HG03439 (cell line): ENCODE measurements at regions not wholly inside any gene's neighbourhood (a gene's known extent, or its start where the extent isn't known, plus 50 kb on each side); places are given as distances from the start of the nearest gene placed in this dataset.
"Not testable (repeated sequence)": the region's sequence is repeated elsewhere in the genome, so short reads cannot be mapped to it uniquely, and the experiment has no call there.

Source experiments
- ATAC-seq: cut with Tn5 transposase; IDR thresholded peaks from one replicate; pipeline ENCODE4 v1.9.1; 2021; ENCODE audit warnings: mild to moderate bottlenecking, moderate library complexity; ENCODE audit not compliant: unreplicated experiment

DNA sequence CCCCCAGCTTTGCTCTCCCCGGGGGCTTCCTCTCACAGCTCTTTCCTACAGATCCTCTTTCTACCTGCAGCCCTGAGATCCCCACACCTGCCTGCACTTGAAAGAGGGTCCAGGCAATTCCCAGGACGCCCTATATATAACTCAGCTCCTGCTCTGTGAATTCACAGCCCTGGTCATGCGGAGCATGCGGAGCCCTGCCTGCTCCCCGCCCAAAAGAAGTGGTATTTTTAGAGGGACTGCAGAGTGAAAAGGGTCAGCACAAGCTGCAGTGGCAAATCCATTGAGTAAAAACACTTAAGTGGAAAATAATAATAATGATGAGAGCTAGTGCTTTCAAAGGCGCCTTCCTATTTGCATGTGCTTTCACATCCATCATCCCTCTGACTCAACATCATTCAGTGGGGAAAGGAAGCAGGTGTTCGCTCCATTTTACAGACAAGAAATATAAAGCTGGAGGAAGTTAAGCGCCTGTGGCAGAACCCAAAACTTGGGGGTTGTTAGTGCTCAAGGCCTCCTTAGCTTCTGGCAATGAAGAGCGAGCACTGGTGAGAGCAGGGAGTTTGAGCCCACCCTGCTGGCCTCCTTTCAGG, 76.3 kb upstream of the LIPC start:
- no peak for ATAC-seq

DNA sequence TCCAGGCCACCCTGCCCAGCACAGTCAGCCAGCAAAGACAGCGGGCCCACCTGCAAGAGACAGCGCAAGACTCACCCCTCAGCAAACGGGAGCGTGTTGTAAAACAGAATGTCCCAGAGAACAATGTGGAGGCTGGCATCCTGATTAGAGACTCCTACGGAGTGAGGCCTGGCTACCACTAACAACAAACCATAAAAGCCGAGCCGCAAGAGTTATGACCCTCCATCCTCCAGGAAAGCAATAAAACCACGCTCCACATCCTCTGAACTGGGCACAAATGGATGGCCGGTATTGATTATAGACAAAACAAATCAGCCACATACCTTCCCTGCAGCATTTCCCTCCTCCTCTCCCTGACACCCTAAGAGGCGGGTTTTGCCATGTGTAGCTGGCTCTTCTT, 75.8 kb upstream of the LIPC start:
- no peak for ATAC-seq

DNA sequence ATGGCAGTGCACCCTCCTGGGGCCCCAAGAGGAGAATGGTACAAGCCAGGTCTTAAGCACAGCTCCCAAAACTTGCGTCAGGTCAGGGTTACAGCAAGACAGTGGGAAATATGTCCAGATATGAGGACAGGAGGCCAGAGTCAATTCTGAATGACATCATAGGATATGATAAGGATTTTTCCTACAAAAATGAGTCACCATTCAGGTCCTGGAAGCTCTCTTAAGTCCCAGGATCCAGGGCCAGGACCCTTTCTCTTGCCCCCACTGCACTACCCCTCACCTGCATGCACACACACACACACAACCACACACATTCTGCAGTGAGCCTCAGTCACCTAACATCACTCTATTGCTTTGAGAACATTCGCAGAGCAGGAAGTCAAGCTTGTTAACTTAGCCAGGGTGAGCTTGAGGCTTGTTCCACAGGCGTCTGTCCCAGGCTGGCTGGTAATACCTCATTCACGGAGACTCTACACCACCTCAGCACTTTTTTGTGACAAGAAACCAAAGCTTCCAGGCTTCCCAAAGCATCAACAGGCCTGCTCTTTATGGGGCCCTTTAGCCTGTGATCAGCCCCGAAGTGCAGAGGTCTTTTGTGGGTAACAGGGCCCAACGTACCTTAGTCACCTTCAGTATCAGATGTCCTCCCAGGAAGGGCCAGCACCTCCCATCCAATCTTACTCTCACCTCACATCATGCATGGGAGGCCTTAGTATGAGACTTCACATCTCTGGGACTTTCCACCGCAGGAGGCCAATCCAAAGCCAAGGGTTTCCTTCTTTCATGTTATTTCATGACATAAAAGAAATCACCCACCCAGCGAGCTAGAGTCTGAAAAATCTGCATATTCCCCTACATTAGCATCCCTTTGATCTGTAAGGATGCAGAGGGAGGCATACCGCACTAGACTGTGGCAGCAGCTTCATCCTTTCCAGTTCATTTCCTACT, 74.0 kb upstream of the LIPC start:
- ATAC-seq, result no peak

DNA sequence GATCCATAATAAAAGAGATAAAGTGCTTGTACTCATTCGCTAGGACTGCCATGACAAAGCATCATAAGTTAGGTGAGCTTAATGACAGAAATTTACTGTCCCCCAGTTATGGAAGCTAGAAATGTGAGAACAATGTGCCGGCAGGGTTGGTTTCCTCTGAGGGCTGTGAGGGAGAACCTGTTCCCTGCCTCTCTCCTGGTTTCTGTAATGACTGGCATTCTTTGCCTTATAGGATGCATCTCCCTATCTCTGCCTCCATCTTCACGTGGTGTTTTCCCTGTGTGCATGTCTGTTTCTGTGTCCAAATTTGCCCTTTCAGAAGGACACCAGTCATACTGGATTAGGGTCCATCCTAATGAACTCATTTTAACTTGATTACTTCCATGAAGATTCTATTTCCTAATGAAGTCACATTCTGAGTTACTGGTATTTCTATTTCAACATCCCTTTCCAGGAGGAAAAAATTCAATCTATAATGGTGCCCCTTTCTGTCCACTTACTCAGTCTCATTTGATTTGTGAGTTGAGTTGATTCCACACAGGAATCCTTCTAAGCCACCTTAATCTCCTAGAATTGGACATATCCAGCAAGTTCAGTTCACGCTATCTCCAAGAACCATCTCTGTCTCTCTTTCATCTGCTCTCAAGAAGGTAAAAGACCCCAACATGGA, 71.2 kb upstream of the LIPC start:
- ATAC-seq, result no peak

DNA sequence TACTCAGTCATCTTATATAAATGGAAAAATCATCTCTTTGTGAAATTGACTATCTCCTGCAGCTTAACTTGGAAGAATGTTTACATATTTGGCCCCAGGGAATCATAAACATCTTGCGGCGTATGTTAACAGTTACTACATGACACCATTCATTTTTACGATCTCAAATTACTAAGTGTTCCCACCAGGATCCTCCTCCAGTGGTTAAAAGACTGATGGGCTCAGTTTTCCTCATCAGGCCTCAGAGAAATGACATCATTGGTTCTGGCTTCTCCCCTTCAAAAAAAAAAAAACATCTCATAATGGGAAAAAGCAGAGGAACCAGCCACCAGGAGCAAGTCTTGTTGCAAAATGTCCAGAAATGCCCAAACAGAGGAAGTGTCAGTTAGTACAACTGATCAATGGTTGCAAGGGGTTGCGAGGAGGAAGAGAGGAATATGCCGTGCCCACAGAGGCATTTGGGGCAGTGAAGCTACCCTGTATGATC, 70.5 kb upstream of the LIPC start:
- no peak for ATAC-seq

DNA sequence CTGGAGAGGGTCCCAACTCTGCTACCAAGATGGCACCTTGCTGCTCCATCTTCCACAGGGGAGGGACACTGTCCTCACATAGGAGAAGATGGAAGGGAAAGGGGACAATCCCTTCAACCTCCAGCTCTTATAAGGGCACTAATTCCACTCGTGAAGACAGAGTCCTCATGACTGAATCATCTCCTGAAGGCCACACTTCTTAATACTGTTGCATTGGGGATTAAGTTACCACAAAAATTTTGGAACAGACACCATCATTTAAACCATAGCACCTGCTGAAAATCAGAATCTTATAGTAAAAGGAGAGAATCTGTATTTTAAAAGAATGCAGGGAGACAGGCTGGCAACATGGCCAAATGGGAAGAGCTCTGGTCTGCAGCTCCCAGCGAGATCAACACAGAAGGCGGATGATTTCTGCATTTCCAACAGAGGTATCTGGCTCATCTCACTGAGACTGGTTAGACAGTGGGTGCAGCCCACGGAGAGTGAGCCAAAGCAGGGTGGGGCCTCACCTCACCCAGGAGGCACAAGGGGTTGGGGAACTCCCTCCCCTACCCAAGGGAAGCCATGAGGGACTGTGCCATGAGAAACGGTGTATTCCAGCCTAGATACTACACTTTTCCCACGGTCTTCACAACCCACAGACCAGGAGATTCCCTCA, 69.4 kb upstream of the LIPC start:
- ATAC-seq, result no peak

DNA sequence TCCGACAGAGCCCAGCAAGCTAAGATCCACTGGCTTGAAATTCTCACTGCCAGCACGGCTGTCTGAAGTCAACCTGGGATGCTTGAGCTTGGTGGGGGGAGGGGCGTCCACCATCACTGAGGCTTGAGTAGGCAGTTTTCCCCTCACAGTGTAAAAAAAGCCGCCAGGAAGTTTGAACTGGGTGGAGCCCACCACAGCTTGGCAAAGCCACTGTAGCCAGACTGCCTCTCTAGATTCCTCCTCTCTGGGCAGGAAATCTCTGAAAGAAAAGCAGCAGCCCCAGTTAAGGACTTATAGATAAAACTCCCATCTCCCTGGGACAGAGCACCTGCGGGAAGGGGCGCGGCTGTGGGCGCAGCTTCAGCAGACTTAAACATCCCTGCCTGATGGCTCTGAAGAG, 68.7 kb upstream of the LIPC start:
- not testable (repeated sequence) for ATAC-seq

DNA sequence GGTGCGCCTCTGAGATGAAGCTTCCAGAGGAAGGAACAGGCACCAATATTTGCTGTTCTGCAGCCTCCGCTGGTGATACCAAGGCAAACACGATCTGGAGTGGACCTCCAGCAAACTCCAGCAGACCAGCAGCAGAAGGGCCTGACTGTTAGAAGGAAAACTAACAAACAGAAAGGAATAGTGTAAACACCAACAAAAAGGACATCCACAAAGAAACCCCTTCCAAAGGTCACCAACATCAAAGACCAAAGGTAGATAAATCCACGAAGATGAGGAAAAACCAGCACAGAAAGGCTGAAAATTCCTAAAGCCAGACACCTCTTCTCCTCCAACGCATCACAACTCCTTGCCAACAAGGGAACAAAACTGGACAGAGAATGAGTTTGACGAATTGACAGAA, 68.1 kb upstream of the LIPC start:
- not testable (repeated sequence) for ATAC-seq

DNA sequence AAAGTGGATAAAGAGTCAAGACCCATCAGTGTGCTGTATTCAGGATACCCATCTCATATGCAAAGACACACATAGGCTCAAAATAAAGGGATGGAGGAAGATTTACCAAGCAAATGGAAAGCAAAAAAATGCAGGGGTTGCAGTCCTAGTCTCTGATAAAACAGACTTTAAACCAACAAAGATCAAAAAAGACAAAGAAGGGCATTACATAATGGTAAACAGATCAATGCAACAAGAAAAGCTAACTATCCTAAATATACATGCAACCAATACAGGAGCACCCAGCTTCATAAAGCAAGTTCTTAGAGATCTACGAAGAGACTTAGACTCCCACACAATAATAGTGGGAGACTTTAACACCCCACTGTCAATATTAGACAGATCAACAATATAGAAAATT, 66.7 kb upstream of the LIPC start:
- ATAC-seq, result not testable (repeated sequence)

DNA sequence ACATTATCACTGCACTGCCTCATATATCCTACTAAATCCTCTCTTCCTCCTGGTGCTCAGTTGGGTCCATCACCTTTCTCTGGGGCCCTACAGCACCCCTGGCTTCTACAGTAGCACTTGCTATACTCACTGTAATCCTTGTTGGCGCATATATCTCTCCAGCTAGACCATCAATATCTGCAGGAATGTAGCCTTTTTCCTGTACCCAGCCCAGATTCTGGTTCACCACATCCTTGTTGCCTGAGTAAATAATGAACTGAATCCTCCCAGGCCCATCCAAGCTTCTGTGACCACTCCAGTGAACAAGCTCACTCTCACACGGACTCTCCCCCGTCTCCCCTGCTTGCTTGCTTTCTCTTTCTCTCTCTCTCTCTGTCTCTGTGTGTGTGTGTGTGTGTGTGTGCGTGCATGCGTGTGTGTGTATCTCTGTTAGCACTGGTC, 62.5 kb upstream of the LIPC start:
- no peak for ATAC-seq

DNA sequence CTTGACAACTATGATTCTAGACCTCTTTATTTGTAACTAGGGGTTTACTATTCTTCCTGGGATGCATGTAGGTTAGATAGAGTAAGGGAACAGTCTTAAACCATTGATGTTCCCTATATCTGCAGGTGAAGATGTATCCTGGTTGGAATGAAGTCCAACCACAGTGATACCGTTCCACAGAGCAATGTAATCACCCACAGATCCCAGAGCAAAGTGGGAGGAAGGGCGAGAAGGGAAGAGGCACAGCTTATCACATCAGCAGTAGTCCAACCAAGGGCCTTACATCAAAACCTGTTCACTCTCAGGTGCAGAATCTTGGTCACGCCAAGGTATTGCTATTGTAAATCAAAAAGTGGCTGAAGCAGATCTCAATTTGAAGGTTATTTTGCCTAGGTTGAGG, 61.8 kb upstream of the LIPC start:
- ATAC-seq, result no peak

DNA sequence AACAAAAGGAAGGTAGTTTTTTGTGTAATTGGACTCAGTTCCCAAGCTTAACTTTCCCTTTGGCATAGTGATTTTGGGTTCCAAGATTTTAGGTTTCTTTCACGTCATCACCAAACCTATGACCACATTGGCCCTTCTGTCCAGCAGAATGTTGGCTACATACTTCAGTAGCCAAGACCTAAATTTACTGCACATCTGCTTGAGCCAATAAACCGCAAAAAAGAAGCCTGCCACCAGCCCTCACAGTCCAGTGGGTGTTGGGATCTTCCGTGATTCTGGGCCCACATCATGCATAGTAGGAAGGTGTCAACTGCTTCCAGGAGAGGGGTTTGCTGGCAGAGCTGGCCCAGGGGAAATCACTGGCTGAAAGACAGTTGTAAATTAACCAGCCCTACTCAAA, 57.6 kb upstream of the LIPC start:
- no peak for ATAC-seq

DNA sequence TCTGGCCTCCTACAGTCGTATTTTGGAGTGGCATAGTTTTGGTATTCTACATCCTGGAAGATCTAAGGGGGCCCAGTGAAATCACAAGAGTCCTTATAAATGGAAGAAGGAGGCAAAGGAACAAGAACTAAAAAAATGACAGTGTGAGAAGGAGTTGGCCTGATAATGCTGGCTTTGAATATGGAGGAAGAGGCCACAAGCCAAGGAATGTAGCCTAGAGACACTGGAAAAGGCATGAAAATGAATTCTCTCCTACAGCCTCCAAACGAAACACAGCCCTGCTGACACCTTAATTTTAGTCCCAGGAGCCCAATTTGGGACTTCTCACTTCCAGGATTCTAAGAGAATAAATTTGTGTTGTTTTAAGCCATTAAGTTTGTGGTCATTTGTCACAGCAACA, 54.6 kb upstream of the LIPC start:
- ATAC-seq, result no peak

DNA sequence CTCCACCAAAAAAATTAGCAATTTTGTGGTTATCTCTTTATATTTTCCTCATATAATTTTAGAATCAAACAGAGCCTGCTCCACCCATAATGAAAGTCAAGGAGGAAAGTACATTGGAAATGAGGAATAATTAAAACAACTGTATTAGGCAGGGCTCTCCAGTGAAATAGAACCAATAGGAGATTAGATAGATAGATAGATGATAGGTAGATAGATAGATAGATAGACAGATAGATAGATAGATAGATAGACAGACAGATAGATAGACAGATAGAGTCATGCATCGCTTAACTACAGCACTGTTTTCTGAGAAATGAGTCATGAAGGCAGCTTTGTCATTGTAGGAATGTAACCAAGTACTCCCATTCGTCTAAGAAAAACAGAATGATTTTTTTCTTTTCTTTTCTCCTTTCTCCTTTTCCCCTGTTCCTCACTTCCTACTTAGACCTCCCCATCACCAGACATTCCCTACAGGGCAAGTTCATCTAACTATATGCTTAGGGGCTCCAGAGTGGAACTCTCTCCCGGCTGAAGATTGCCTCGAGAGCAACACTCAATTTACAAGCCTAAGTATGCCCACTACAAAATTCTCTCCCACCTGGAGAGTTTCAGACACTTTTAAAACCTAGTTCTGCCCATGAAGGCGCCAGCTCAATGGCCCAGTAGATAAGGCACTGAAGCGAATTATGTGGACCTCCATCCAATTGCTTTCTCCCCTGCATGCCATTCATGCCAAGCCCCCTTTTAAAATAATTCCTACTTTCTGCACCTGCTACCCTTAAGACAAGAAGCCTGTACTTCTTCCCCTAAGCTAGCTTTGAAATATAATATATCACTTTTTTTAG, 53.3 kb upstream of the LIPC start:
- no peak for ATAC-seq

DNA sequence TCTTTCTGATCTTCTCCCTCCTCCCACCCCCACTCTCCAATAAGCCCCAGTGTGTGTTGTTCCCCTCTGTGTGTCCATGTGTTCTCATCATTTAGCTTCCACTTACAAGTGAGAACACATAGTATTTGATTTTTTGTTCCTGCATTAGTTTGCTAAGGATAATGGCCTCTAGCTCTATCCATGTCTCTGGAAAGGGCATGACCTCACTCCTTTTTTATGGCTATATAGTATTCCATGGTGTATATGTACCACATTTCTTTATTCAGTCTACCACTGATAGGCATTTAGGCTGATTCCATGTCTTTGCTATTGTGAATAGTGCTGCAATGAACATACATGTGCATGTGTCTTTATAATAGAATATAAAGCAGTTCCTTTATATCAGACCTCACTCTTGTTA, 52.3 kb upstream of the LIPC start:
- ATAC-seq, result not testable (repeated sequence)

DNA sequence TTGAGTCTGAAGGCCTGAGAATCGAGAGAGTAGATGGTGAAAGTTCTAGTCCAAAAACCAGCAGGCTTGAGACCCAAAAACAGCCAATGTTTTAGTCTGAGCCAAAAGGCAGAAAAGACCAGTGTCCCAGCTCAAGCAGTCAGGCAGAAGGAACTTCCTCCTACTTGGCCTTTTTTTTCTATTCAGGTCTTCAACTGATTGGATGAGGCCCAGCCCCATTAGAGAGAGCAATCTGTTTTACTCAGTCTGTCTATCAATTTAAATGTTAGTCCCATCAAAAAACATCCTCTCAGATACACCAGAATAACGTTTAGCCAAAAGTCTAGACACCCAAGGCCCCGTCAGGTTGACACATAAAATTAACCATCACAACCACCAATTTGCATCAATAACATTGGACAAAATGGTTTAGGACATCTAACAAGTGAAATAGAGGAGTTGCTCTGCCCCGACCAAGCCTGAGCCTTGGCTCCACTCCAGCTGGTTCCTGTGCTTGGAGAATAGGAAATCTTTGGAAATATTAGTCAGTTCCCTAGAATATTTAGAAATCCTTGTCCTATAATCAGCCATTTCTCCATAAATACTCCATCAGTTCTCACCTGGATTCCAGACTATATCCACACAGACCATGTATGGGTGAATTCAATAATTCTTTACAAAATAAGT, 51.4 kb upstream of the LIPC start:
- ATAC-seq, result no peak

DNA sequence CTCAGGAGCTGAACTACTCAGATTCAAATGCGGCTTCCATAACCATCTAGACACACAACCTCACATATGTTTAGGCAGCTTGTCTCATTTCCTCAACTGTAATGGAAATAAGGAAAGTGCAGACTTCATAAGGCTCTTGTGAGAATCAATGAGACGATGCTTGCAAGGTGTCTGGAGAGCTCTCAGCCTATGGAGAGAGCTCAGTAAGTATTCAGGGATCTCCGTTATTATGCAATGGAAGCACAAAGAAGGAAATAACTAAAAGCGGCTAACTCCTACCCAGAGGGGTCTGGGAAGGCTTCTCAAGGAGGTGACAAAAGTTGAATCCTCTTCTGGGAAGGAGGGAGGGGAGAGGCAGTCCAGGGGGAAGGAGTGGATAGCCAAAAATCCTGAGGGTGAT, 50.1 kb upstream of the LIPC start:
- no peak for ATAC-seq
